HEK293 (cell line): ENCODE measurements at regions not wholly inside any gene's neighbourhood (a gene's known extent, or its start where the extent isn't known, plus 50 kb on each side); places are given as distances from the start of the nearest gene placed in this dataset.

Source experiments
- TCF7L2 ChIP-seq: IDR thresholded peaks from 2 replicates; pipeline ENCODE4 v1.6.1; 2011; ENCODE audit warnings: low read depth, mild to moderate bottlenecking, inconsistent platforms, low read length, moderate library complexity, borderline replicate concordance
- ZBTB8A ChIP-seq: fragments of 450-650 bp; formaldehyde crosslinking; IDR thresholded peaks from 2 replicates; pipeline ENCODE4 v1.5.1; 2016; ENCODE audit warnings: missing biosample characterization, missing genetic modification characterization
- ZNF221 ChIP-seq: fragments of 450-650 bp; formaldehyde crosslinking; IDR thresholded peaks from 2 replicates; pipeline ENCODE4 v1.5.1; 2017; ENCODE audit warnings: missing biosample characterization, missing genetic modification characterization, borderline replicate concordance
- ZNF324 ChIP-seq: fragments of 450-650 bp; formaldehyde crosslinking; IDR thresholded peaks from 2 replicates; pipeline ENCODE4 v1.5.1; 2016; ENCODE audit warnings: missing biosample characterization, missing genetic modification characterization
- ZNF473 ChIP-seq: fragments of 450-650 bp; formaldehyde crosslinking; IDR thresholded peaks from 2 replicates; pipeline ENCODE4 v1.5.1; 2017; ENCODE audit warnings: missing biosample characterization, missing genetic modification characterization
- ZNF768 ChIP-seq: fragments of 450-650 bp; formaldehyde crosslinking; IDR thresholded peaks from 2 replicates; pipeline ENCODE4 v1.5.1; 2018; ENCODE audit warnings: missing biosample characterization, mild to moderate bottlenecking, missing genetic modification characterization
- TF ChIP-seq, protein P1 (sequence below): fragments of 450-650 bp; formaldehyde crosslinking; IDR thresholded peaks from 2 replicates; pipeline ENCODE4 v1.5.1; 2016; ENCODE audit warnings: missing biosample characterization, missing genetic modification characterization
- TF ChIP-seq, protein P2 (sequence below): fragments of 450-650 bp; formaldehyde crosslinking; IDR thresholded peaks from 2 replicates; pipeline ENCODE4 v1.5.1; 2017; ENCODE audit warnings: missing biosample characterization, mild to moderate bottlenecking, missing genetic modification characterization, moderate library complexity
- TF ChIP-seq, protein P3 (sequence below): fragments of 450-650 bp; formaldehyde crosslinking; IDR thresholded peaks from 2 replicates; pipeline ENCODE4 v1.5.1; 2016; ENCODE audit warnings: missing biosample characterization, missing genetic modification characterization
- TF ChIP-seq, protein P4 (sequence below): sonication (generic); formaldehyde crosslinking; IDR thresholded peaks from 2 replicates; pipeline ENCODE4 v1.8.1; 2022; ENCODE audit warnings: mild to moderate bottlenecking, moderate library complexity, missing genetic modification reagents

DNA sequence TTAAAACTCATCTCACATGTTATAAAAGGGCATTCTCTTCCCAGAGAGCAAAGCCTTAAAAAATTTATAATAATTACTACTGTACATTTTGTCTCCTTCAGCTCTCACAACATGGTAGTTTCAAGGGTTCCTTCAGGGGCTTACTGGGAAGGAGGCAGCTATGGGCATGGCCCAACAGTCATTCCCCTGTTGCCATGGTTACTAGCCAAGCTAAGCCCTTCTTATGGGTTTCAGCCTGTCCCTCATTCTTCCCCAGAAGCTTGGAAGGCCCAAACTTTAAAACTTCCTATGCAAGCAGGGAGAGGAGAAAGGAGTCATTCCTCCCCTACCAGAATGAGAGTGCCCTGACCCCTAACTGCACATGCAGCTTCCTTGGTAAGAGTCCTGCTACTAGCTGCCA is 82.2 kb upstream of the CNTLN start:
- TF ChIP-seq, protein P1, sequence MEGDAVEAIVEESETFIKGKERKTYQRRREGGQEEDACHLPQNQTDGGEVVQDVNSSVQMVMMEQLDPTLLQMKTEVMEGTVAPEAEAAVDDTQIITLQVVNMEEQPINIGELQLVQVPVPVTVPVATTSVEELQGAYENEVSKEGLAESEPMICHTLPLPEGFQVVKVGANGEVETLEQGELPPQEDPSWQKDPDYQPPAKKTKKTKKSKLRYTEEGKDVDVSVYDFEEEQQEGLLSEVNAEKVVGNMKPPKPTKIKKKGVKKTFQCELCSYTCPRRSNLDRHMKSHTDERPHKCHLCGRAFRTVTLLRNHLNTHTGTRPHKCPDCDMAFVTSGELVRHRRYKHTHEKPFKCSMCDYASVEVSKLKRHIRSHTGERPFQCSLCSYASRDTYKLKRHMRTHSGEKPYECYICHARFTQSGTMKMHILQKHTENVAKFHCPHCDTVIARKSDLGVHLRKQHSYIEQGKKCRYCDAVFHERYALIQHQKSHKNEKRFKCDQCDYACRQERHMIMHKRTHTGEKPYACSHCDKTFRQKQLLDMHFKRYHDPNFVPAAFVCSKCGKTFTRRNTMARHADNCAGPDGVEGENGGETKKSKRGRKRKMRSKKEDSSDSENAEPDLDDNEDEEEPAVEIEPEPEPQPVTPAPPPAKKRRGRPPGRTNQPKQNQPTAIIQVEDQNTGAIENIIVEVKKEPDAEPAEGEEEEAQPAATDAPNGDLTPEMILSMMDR: no peak
- no peak for TF ChIP-seq ZNF324
- no peak for TF ChIP-seq ZNF768 (tag by site-specific recombination)
- TF ChIP-seq, protein P2, sequence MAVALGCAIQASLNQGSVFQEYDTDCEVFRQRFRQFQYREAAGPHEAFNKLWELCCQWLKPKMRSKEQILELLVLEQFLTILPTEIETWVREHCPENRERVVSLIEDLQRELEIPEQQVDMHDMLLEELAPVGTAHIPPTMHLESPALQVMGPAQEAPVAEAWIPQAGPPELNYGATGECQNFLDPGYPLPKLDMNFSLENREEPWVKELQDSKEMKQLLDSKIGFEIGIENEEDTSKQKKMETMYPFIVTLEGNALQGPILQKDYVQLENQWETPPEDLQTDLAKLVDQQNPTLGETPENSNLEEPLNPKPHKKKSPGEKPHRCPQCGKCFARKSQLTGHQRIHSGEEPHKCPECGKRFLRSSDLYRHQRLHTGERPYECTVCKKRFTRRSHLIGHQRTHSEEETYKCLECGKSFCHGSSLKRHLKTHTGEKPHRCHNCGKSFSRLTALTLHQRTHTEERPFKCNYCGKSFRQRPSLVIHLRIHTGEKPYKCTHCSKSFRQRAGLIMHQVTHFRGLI (tag by site-specific recombination): no peak
- no peak for TF ChIP-seq ZNF221 (tag by site-specific recombination)
- no peak for TF ChIP-seq ZNF473 (tag by site-specific recombination)
- no peak for TF ChIP-seq TCF7L2
- TF ChIP-seq ZBTB8A (tag by site-specific recombination): no peak
- TF ChIP-seq, protein P3, sequence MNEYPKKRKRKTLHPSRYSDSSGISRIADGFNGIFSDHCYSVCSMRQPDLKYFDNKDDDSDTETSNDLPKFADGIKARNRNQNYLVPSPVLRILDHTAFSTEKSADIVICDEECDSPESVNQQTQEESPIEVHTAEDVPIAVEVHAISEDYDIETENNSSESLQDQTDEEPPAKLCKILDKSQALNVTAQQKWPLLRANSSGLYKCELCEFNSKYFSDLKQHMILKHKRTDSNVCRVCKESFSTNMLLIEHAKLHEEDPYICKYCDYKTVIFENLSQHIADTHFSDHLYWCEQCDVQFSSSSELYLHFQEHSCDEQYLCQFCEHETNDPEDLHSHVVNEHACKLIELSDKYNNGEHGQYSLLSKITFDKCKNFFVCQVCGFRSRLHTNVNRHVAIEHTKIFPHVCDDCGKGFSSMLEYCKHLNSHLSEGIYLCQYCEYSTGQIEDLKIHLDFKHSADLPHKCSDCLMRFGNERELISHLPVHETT (tag by site-specific recombination): no peak
- TF ChIP-seq, protein P4, sequence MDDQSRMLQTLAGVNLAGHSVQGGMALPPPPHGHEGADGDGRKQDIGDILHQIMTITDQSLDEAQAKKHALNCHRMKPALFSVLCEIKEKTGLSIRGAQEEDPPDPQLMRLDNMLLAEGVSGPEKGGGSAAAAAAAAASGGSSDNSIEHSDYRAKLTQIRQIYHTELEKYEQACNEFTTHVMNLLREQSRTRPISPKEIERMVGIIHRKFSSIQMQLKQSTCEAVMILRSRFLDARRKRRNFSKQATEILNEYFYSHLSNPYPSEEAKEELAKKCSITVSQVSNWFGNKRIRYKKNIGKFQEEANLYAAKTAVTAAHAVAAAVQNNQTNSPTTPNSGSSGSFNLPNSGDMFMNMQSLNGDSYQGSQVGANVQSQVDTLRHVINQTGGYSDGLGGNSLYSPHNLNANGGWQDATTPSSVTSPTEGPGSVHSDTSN (CRISPR knock-in tag): no peak
